ENCODE measurements at regions not wholly inside any gene's neighbourhood (a gene's known extent, or its start where the extent isn't known, plus 50 kb on each side); places are given as distances from the start of the nearest gene placed in this dataset.
"Not testable (repeated sequence)": the region's sequence is repeated elsewhere in the genome, so short reads cannot be mapped to it uniquely, and the experiment has no call there.

DNA sequence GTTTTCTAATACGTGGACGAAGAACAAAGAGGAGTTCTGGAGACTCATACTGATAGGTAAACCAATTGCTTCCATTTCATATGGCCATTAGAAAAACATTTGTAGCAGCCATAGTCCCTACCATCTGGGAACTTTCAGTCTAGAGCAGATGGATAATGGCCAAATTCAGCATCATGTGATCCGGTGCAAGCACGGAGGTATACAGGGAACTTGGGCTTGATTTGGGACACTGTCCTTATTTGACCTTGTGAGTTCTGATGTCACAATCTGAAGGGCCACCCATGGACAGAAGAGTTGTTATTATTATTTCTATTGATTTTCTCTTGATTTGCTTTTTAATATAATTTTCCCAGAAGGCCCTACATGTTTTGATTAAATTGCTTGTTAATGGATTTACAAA lies 154.6 kb upstream of the ZNF267 start:
- no peak for DNase-seq (ENCODE audit: extremely low read depth, low read depth, low spot score)

DNA sequence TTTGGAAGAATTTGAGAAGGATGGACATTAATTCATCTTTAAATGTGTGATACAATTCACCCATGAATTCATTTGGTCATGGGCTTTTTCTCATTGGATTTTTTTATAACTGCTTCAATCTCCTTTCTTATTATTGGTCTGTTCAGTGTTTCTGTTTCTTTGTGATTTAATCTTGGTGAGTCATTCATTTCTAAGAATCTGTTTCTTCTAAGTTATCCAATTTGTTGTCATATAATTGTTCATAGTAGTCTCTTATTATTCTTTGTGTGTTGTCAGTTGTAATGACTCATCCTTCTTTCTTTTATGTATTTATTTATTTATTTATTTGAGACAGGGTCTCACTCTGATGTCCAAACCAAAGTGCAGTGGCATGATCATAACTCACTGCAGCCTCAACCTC lies 146.1 kb upstream of the ZNF267 start:
- no peak for DNase-seq (ENCODE audit: extremely low read depth, low read depth, low spot score)

DNA sequence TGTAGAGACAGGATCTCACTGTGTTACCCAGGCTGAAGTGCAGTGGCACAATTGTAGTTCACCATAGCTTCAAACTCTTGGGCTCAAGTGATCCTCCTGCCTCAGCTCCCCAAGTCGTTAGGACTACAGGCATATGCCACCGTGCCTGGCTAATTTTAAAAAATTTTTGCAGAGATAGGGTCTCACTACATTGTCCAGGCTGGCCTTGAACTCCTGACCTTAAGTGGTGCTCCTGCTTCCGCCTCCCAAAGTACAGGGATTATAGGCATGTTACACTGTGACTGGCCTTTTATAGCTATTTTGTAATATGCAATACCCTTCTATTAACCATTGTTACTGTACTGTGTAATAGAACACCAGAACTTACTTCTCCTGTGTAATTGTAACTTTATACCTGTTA lies 139.3 kb upstream of the ZNF267 start:
- DNase-seq (ENCODE audit: extremely low read depth, low read depth, low spot score): no peak

DNA sequence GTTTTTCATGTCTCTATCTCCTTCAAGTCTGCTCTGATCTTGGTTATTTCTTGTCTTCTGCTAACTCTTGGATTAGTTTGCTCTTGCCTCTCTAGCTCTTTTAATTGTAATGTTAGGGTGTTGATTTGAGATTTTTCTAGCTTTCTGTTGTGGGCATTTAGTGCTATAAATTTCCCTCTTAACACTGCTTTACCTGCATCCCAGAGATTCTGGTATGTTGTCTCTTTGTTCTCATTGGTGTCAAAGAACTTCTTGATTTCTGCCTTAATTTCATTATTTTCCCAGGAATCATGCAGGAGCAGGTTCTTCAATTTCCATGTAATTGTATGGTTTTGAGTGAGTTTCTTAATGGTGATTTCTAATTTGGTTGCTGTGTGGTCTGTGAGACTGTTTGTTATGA lies 128.5 kb upstream of the ZNF267 start:
- DNase-seq (ENCODE audit: extremely low read depth, low read depth, low spot score): not testable (repeated sequence)

DNA sequence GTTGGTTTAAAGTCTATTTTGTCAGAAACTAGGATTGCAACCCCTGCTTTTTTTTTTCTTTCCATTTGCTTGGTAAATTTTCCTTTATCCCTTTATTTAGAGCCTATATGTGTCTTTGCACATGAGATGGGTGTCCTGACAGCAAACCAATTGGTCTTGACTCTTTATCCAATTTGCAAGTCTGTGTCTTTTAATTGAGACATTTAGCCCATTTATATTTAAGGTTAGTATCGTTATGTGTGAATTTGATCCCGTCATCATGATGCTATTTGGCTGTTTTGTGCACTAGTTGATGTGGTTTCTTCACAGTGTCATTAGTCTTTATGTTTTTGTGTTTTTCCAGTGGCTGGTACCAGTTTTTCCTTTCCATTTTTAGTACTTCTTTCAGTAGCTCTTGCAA lies 127.7 kb upstream of the ZNF267 start:
- DNase-seq (ENCODE audit: extremely low read depth, low read depth, low spot score): no peak

DNA sequence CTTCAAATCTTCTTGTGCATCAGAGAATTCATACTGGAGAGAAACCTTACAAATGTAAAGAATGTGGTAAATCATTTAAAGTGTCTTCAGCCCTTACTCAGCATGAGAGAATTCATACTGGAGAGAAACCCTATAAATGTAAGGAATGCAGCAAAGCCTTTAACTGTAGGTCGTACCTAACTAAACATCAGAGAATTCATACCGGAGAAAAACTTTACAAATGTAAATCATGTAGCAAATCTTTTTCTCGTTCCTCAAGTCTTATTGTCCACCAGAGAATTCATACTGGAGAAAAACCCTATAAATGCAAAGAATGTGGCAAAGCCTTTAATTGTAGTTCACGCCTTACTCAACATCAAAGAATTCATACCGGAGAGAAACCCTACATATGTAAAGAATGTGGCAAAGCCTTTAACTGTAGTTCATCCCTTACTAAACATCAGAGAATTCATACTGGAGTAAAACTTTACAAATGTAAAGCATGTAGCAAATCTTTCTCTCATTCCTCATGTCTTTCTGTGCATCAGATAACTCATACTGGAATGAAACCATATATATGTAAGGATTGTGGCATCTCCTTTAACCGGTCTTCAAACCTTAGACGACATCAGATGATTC lies 118.5 kb upstream of the ZNF267 start:
- DNase-seq (ENCODE audit: extremely low read depth, low read depth, low spot score): no peak

DNA sequence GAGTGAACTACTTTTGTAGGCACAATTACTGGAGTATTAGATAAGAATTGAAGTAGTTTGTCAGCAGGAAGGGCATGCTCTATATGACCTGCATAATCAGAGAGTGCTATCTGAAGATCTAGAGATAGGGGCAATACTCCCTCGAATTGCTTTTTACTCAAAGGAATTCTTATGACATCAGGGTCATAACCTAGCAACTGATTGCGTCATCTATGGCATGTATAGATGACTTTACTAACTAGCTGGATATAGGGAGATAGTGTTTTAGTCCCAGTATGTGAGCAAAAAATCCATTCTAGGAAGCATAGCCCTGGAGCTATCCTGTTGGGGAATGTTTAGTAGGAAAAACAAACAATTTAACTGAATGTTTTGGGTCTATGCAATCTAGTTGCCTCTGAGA lies 109.5 kb upstream of the ZNF267 start:
- DNase-seq (ENCODE audit: extremely low read depth, low read depth, low spot score): no peak

DNA sequence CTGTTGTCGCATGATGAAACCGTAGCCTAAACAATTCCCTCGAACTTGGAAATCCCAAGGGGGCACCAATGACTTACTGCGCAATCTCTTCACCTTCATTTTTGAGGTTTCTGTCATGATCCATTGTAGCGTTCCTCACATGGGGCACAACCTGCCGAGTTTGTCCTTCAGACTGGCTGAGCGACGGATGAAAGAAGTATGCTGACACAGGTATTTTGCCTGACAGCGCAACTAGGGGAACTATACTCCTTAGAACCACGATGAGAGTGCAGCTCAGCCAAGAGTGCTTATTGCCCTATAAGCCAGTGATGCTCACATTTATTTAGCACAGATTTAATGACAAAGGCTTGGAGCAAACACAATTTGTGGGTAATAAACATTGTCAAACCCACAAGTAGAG lies 106.3 kb upstream of the ZNF267 start:
- DNase-seq (ENCODE audit: extremely low read depth, low read depth, low spot score): no peak

DNA sequence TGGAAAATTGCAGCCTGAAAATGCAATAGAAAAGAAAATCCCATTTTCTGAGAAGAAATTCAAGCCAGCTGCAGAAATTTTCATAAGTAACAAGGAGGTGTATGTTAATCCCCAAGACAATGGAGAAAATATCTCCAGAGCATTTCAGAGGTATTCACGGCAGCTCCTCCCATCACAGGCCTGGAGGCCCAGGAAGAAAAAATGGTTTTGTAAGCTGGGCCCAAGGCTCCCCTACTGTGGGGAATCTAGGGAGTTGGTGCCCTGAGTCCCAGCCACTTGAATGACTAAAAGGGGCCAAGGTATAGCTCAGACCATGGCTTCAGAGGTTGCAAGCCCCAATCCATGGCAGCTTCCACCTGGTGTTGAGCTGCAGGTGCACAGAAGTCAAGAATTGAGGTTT lies 93.3 kb upstream of the ZNF267 start:
- no peak for DNase-seq (ENCODE audit: extremely low read depth, low read depth, low spot score)

DNA sequence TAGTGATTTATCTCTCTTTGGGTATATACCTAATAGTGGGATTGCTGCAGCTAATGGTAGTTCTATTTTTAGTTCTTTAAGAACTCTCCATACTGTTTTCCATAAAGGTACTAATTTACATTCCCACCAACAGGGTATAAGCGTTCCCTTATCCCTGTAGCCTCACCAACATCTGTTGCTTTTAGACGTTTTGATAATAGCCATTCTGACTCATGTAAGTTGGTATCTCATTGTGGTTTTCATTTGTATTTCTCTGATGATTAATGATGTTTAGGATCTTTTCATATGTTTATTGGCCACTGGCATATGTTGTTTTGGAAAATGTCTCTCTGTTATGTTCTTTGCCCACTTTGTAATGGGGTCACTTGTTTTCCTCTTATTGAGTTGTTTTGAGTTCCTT lies 88.5 kb upstream of the ZNF267 start:
- no peak for DNase-seq (ENCODE audit: extremely low read depth, low read depth, low spot score)

DNA sequence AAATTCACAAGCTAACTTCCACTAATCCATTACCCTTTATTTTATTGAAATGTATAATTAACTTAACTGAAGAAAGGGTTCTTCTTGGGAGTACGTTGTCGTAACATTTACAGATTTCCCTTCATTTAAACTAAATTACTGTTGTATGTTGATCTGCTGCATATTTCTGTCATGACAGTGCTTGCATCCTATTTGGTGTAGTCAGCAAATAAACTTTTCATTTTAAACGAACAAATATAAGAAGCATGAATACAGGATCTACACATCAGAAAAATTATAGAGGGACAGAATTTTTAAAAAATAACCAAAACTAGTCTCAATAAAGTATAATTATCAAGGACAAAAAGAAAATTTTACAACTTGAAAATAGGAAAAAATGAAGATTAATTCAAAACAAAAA lies 66.5 kb upstream of the ZNF267 start:
- no peak for DNase-seq (ENCODE audit: extremely low read depth, low read depth, low spot score)

DNA sequence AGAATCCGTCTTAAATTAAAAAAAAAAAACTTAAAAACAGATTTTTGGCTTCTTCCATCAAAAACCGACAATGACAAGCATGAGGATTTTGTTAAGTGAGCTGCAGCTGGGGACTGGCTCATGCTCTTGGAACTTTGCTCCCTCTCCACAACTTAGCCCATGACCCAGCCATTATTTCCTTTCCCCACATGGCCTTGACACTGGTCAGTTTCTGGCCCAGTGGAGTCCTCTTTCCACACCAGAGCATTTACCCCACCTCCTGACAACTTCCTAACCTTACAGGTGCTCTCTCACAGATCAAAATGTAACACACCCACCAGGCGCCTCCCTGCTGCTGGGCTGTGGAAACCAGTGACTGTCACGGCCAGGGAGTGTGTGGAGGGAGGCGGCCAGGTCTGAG lies 62.7 kb upstream of the ZNF267 start:
- DNase-seq (ENCODE audit: extremely low read depth, low read depth, low spot score): no peak

DNA sequence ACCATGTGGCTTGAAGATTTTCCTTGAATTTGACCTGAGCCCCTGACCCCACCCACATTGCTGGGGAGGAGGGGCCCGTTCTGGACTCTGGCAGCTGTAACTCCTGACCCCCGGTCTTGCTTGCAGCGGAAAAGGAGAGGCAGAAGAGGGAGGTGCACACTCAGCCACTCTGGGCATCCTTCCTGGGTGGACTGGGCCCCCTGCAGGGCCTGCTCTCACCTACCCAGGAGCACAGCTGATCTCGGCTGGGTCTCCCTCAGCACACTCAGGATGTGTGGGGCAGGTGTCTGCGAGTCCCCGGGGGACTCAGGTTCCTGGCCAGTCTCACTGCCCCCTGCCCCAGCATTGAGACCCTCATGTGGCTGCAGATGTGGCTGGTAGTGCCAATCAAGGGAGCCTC lies 57.5 kb upstream of the ZNF267 start:
- not testable (repeated sequence) for DNase-seq (ENCODE audit: extremely low read depth, low read depth, low spot score)

DNA sequence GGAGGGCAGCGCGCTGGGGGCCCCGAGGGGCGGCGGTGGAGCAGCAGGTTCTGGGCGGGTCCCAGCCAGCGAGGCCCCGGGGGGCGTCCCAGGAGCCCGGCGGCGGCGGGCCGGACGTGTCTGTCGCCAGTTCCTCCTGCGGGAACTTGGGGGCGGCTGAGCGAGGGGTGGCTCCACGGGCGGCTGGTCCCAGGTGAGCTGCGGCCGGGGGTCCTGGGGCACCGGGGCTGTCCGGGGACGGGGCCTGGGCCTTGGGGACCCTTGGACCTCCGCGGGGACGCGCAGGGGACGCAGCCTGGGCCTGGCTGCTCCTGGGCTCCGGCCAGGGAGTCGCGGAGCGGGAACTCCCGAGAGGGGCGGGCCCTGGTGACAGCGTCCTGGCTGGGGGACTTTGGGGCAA lies 54.2 kb upstream of the ZNF267 start:
- DNase-seq (ENCODE audit: extremely low read depth, low read depth, low spot score): no peak

DNA sequence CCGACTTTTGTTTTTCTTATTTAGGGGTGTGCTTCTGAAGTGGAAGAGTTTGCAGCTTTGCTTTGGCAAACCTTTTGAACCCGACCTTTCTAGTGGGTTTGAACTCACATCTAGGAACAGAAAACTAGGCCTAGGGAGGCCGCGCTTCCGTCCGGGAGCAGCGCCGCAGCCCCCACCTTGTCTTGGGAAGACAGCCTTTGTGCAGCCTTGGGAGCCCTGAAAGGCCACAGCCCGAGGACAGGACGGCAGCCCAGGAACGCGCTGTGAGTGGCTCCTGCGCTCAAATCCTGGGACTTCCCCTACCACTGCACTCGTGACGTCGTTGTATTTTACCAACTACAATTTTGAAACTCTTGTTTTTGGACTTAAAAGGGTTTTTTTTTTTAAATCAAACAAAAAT lies 53.7 kb upstream of the ZNF267 start:
- DNase-seq (ENCODE audit: extremely low read depth, low read depth, low spot score): no peak

Measured in glomerular endothelial cell (primary cell).